Natural killer cell treated with Interleukin-12 subunit alpha and Interleukin-12 subunit beta and Interleukin-15 and Interleukin-18, amount 100 ng/mL, for 72 hours (primary cell): ENCODE measurements at regions not wholly inside any gene's neighbourhood (a gene's known extent, or its start where the extent isn't known, plus 50 kb on each side); places are given as distances from the start of the nearest gene placed in this dataset.

ENCODE experiments used
- ATAC-seq, 2 donors: fragments of 150-1000 bp; cut with Tn5 transposase in 1 of 2; sonication (Bioruptor Pico), chemical (Tn5 transposase) in 1 of 2; 2 replicates each; pipeline ENCODE4 v1.10.0; 2021
- DNase-seq: peaks from one replicate; pipeline ENCODE4 v3.0.0; 2022; ENCODE audit warnings: low spot score
- H3K27ac Mint-ChIP-seq, 2 donors: 1 replicate in 1 of 2; 2 replicates in 1 of 2; pipeline ENCODE4 v1.8.0; 2022; ENCODE audit warnings: mixed read lengths in 2 of 2, mild to moderate bottlenecking in 1 of 2, moderate library complexity in 1 of 2
- H3K27me3 Mint-ChIP-seq, 2 donors: 1 replicate in 1 of 2; 2 replicates in 1 of 2; pipeline ENCODE4 v1.8.0; 2022; ENCODE audit warnings: mixed read lengths in 2 of 2
- H3K36me3 Mint-ChIP-seq: one replicate; pipeline ENCODE4 v1.8.0; 2022; ENCODE audit warnings: mixed read lengths
- H3K4me1 Mint-ChIP-seq, 2 donors: 1 replicate in 1 of 2; 2 replicates in 1 of 2; pipeline ENCODE4 v1.8.0; 2022; ENCODE audit warnings: low read depth in 2 of 2, mixed read lengths in 2 of 2, mild to moderate bottlenecking in 1 of 2
- H3K4me3 Mint-ChIP-seq: one replicate; pipeline ENCODE4 v1.8.0; 2022; ENCODE audit warnings: mixed read lengths
- H3K9me3 Mint-ChIP-seq: 2 replicates; pipeline ENCODE4 v1.8.0; 2022; ENCODE audit warnings: mixed read lengths

DNA sequence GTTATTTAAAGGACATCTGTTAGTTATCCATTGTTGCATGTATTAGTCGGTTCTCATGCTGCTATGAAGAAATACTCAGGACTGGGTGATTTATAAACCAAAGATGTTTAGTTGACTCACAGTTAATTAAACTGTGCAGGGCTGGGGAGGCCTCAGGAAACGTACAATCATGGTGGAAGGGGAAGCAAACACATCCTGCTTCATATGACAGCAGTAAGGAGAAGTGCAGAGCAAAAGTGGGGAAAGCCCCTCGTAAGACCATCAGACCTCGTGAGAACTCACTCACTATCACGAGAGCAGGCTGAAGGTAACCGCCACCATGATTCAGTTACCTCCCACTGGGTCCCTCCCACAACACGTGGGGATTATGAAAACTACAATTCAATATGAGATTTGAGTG, 2064.1 kb downstream of the MAT2B start:
- Mint-ChIP-seq H3K27me3 (no peaks in the 10 kb centered on the region), H3K36me3 (peaks cover 6% of the 10 kb centered on the region), H3K4me3 (no peak overlapping the region), H3K4me1 (no peaks in the 10 kb centered on the region), H3K9me3 (peaks cover 15% of the 10 kb centered on the region), H3K27ac (no peak overlapping the region)
- DNase-seq (no peak), ATAC-seq (no peak)

DNA sequence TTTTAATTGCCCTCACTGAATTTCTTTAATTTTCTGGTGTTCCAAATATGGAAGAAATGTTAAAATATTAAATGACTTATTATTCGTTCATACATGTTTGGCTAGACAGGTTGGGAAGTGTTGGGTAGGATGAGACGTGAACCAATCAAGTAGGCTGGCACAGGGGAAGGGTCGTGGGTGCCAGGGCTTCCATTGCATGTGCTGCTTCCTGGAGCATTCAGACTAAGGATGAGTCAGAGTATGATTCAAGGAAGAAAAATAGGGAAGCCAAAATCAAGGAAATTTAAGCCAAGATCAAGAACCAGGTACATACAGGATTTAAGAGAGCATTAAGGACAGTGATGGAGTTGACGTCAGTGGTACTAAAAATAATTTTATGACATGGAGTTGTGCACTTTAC, 2068.0 kb downstream of the MAT2B start:
- Mint-ChIP-seq H3K27ac (no peak overlapping the region), H3K9me3 (peaks cover 20% of the 10 kb centered on the region)

GRCh38 chr5:165574100-165574499, 2068.7 kb downstream of the MAT2B start:
- H3K4me1 Mint-ChIP-seq = no peaks in the 10 kb centered on the region

More for the DNA sequence above, 2068.0 kb downstream of the MAT2B start:
- H3K4me1 Mint-ChIP-seq = no peaks in the 10 kb centered on the region
- H3K27me3 Mint-ChIP-seq = no peaks in the 10 kb centered on the region
- ATAC-seq (no peak), DNase-seq (no peak)
- no peak overlapping the region for H3K4me3 Mint-ChIP-seq
- peaks cover 11% of the 10 kb centered on the region for H3K36me3 Mint-ChIP-seq

DNA sequence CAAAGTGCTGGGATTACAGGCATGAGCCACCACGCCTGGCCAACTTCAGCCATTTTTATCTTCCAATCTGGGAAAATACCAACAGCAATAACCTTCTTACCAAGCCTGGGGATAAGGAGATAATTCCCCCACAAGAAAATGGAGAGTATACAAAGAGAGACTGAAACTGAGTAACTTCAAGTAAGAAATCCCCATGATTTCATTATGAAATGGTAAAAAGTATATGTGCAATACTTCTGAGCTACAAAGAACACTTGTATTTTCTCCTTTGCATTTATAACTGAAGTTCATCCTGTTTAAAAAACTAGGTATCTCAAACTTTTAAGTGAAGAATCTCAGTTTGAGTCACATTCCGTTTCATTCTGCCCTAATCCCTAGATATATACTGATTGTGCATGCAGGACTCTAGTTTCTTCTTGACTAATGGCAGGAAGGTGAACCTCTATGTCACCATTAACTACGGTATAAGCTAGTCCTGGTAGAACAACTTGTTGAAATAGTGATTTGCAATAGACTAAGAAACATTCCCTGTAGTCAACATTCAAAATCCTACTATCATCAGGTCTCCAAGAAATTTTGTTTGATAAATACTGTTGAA, 2071.4 kb downstream of the MAT2B start:
- no peaks in the 10 kb centered on the region for H3K27me3 Mint-ChIP-seq
- DNase-seq (no peak), ATAC-seq (no peak)
- peaks cover 12% of the 10 kb centered on the region for H3K9me3 Mint-ChIP-seq
- H3K4me3 Mint-ChIP-seq = no peak overlapping the region
- peaks cover 5% of the 10 kb centered on the region for H3K36me3 Mint-ChIP-seq
- no peaks in the 10 kb centered on the region for H3K4me1 Mint-ChIP-seq
- no peak overlapping the region for H3K27ac Mint-ChIP-seq

More at GRCh38 chr5:165574100-165574499, 2068.7 kb downstream of the MAT2B start:
- Mint-ChIP-seq H3K9me3 (peaks cover 20% of the 10 kb centered on the region), H3K27me3 (no peaks in the 10 kb centered on the region), H3K4me3 (no peak overlapping the region), H3K27ac (no peak overlapping the region), H3K36me3 (peaks cover 11% of the 10 kb centered on the region)
- ATAC-seq = no peak
- DNase-seq = no peak

- ATAC-seq (no peak), DNase-seq (no peak)
- H3K4me1 Mint-ChIP-seq = no peaks in the 10 kb centered on the region
- H3K27me3 Mint-ChIP-seq = no peaks in the 10 kb centered on the region
- H3K9me3 Mint-ChIP-seq = peaks cover 4% of the 10 kb centered on the region
- no peak overlapping the region for H3K27ac Mint-ChIP-seq
- peaks cover 5% of the 10 kb centered on the region for H3K36me3 Mint-ChIP-seq
- no peak overlapping the region for H3K4me3 Mint-ChIP-seq
These were observed 2074.5 kb downstream of the MAT2B start for GRCh38 chr5:165579911-165580310.

- Mint-ChIP-seq H3K4me1 (no peaks in the 10 kb centered on the region), H3K4me3 (no peak overlapping the region), H3K27me3 (no peaks in the 10 kb centered on the region), H3K9me3 (peaks cover 25% of the 10 kb centered on the region), H3K36me3 (no peaks in the 10 kb centered on the region), H3K27ac (no peak overlapping the region)
- ATAC-seq (no peak), DNase-seq (no peak)
These were observed 2089.3 kb downstream of the MAT2B start for GRCh38 chr5:165594693-165595092.

DNA sequence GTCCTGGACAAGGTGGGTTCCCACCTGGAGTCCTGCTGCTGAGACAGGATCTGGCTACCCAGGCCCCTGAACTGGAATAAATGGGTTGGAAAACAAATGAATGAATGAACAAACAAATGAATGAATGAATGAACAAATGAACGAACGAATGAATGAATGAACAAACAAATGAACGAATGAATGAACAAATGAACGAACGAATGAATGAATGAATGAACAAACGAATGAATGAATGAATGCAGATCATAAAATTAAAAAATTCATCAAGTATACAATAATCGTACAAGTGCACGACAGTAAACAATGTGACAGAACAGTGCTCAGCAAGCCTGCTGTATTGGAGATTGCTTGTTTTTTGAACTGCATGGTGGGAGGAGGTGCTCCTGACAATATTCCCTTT, 2097.1 kb downstream of the MAT2B start:
- peaks cover 25% of the 10 kb centered on the region for H3K9me3 Mint-ChIP-seq
- ATAC-seq = no peak
- no peaks in the 10 kb centered on the region for H3K4me1 Mint-ChIP-seq
- DNase-seq = no peak
- H3K27ac Mint-ChIP-seq = no peak overlapping the region
- peaks cover 9% of the 10 kb centered on the region for H3K36me3 Mint-ChIP-seq
- H3K4me3 Mint-ChIP-seq = no peak overlapping the region
- no peaks in the 10 kb centered on the region for H3K27me3 Mint-ChIP-seq

- peaks cover 9% of the 10 kb centered on the region for H3K36me3 Mint-ChIP-seq
- H3K27ac Mint-ChIP-seq = no peak overlapping the region
- no peak overlapping the region for H3K4me3 Mint-ChIP-seq
- DNase-seq (no peak), ATAC-seq (no peak)
- H3K4me1 Mint-ChIP-seq = no peaks in the 10 kb centered on the region
- peaks cover 15% of the 10 kb centered on the region for H3K9me3 Mint-ChIP-seq
- no peaks in the 10 kb centered on the region for H3K27me3 Mint-ChIP-seq
These were observed 2101.6 kb downstream of the MAT2B start for GRCh38 chr5:165607026-165607425.

- no peak for ATAC-seq
- Mint-ChIP-seq H3K4me1 (no peaks in the 10 kb centered on the region), H3K27me3 (no peaks in the 10 kb centered on the region), H3K9me3 (peaks cover 11% of the 10 kb centered on the region), H3K27ac (no peak overlapping the region), H3K4me3 (no peak overlapping the region), H3K36me3 (peaks cover 9% of the 10 kb centered on the region)
- no peak for DNase-seq
These were observed 2104.5 kb downstream of the MAT2B start for GRCh38 chr5:165609871-165610270.

GRCh38 chr5:165616490-165617405, 2111.3 kb downstream of the MAT2B start:
- Mint-ChIP-seq H3K4me3 (no peak overlapping the region), H3K27ac (no peak overlapping the region), H3K4me1 (no peaks in the 10 kb centered on the region), H3K36me3 (peaks cover 4% of the 10 kb centered on the region), H3K27me3 (no peaks in the 10 kb centered on the region), H3K9me3 (peaks cover 15% of the 10 kb centered on the region)
- ATAC-seq = no peak
- DNase-seq = no peak

DNA sequence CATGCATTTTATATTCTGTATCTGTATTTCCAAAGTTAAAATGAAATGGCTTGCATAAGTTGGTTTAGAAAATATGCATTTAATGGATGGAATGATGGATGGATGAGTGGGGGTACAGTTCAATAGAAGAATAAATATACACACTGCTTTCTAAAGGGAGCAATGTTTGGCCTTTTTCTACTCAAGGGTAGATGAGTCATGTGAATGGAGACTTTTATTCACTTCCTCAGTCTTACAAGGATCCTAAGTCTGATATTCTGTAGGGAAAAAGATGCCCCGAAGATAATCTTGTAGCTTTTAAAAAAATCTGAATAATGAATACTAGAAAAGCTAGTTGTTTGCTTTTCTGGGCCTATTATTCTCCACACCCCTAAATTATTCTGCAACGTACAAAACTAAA, 2112.1 kb downstream of the MAT2B start:
- ATAC-seq (no peak), DNase-seq (no peak)
- no peaks in the 10 kb centered on the region for H3K27me3 Mint-ChIP-seq
- H3K4me1 Mint-ChIP-seq = no peaks in the 10 kb centered on the region
- H3K9me3 Mint-ChIP-seq = peaks cover 15% of the 10 kb centered on the region
- no peak overlapping the region for H3K27ac Mint-ChIP-seq
- peaks cover 4% of the 10 kb centered on the region for H3K36me3 Mint-ChIP-seq
- no peak overlapping the region for H3K4me3 Mint-ChIP-seq

DNA sequence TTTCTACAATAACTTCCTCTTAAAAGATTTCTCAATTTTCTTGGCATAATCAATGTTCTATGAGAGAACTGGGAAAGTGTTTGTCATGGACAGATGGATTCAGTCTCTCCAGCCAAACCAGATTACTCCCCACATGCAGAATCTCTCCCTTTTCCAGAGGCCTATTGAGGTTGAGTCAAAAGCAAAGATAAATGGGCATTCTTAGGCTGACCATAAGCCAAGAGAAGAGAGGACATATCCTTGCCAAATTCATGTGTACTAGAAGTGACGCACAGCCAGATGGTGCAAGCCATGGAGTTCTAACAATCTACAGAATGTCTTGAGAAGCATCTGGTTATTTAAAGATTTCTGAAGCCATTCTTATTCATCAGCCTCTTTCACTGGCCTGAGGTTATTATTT, 2115.0 kb downstream of the MAT2B start:
- no peak overlapping the region for H3K4me3 Mint-ChIP-seq
- H3K36me3 Mint-ChIP-seq = peaks cover 4% of the 10 kb centered on the region
- ATAC-seq (no peak), DNase-seq (no peak)
- peaks cover 19% of the 10 kb centered on the region for H3K9me3 Mint-ChIP-seq
- no peaks in the 10 kb centered on the region for H3K27me3 Mint-ChIP-seq
- no peak overlapping the region for H3K27ac Mint-ChIP-seq
- H3K4me1 Mint-ChIP-seq = peaks cover 0 to 5% of the 10 kb centered on the region in 2 donors

GRCh38 chr5:165622864-165623536, 2117.6 kb downstream of the MAT2B start:
- H3K4me1 Mint-ChIP-seq = peaks cover 0 to 5% of the 10 kb centered on the region in 2 donors
- ATAC-seq = no peak
- no peak for DNase-seq
- H3K27ac Mint-ChIP-seq = no peak overlapping the region
- peaks cover 8% of the 10 kb centered on the region for H3K36me3 Mint-ChIP-seq
- H3K9me3 Mint-ChIP-seq = peaks cover 16% of the 10 kb centered on the region
- no peaks in the 10 kb centered on the region for H3K27me3 Mint-ChIP-seq
- no peak overlapping the region for H3K4me3 Mint-ChIP-seq
